ENCODE measurements at regions not wholly inside any gene's neighbourhood (a gene's known extent, or its start where the extent isn't known, plus 50 kb on each side); places are given as distances from the start of the nearest gene placed in this dataset.
"Not testable (repeated sequence)": the region's sequence is repeated elsewhere in the genome, so short reads cannot be mapped to it uniquely, and the experiment has no call there.

GRCh38 chr3:64385277-64385676 lies 160.0 kb upstream of the PRICKLE2 start:
- DNase-seq: no peak

- DNase-seq: no peak
Observed at GRCh38 chr3:64384561-64384960, 159.3 kb upstream of the PRICKLE2 start.

GRCh38 chr3:64382153-64382552 lies 156.9 kb upstream of the PRICKLE2 start:
- no peak for DNase-seq

- no peak for DNase-seq
Observed at GRCh38 chr3:64381367-64381766, 156.1 kb upstream of the PRICKLE2 start.

GRCh38 chr3:64380546-64380945 lies 155.3 kb upstream of the PRICKLE2 start:
- DNase-seq: no peak

GRCh38 chr3:64379221-64379620 lies 154.0 kb upstream of the PRICKLE2 start:
- DNase-seq: no peak

GRCh38 chr3:64377942-64378341 lies 152.7 kb upstream of the PRICKLE2 start:
- no peak for DNase-seq

- DNase-seq: no peak
Observed at GRCh38 chr3:64375737-64376136, 150.5 kb upstream of the PRICKLE2 start.

GRCh38 chr3:64369390-64369789 lies 144.1 kb upstream of the PRICKLE2 start:
- no peak for DNase-seq

GRCh38 chr3:64368257-64369020 lies 143.2 kb upstream of the PRICKLE2 start:
- DNase-seq: peak; percentile 66

GRCh38 chr3:64365877-64366276 lies 140.6 kb upstream of the PRICKLE2 start:
- no peak for DNase-seq

- no peak for DNase-seq
Observed at GRCh38 chr3:64363842-64364241, 138.6 kb upstream of the PRICKLE2 start.

- DNase-seq: no peak
Observed at GRCh38 chr3:64361962-64362735, 136.9 kb upstream of the PRICKLE2 start.

GRCh38 chr3:64361036-64361435 lies 135.8 kb upstream of the PRICKLE2 start:
- not testable (repeated sequence) for DNase-seq

GRCh38 chr3:64360280-64360679 lies 135.0 kb upstream of the PRICKLE2 start:
- no peak for DNase-seq

GRCh38 chr3:64359735-64360134 lies 134.5 kb upstream of the PRICKLE2 start:
- no peak for DNase-seq

- DNase-seq: no peak
Observed at GRCh38 chr3:64358853-64359252, 133.6 kb upstream of the PRICKLE2 start.

- no peak for DNase-seq
Observed at GRCh38 chr3:64358176-64358575, 132.9 kb upstream of the PRICKLE2 start.

GRCh38 chr3:64357481-64357880 lies 132.2 kb upstream of the PRICKLE2 start:
- DNase-seq: no peak

GRCh38 chr3:64355401-64355807 lies 130.1 kb upstream of the PRICKLE2 start:
- no peak for DNase-seq

- no peak for DNase-seq
Observed at GRCh38 chr3:64354956-64355355, 129.7 kb upstream of the PRICKLE2 start.

GRCh38 chr3:64354221-64354620 lies 129.0 kb upstream of the PRICKLE2 start:
- no peak for DNase-seq

- DNase-seq: no peak
Observed at GRCh38 chr3:64353226-64353625, 128.0 kb upstream of the PRICKLE2 start.

GRCh38 chr3:64352639-64352992 lies 127.3 kb upstream of the PRICKLE2 start:
- no peak for DNase-seq
